ENCODE measurements at regions not wholly inside any gene's neighbourhood (a gene's known extent, or its start where the extent isn't known, plus 50 kb on each side); places are given as distances from the start of the nearest gene placed in this dataset.
"Not testable (repeated sequence)": the region's sequence is repeated elsewhere in the genome, so short reads cannot be mapped to it uniquely, and the experiment has no call there.

- DNase-seq = no peak
- Mint-ChIP-seq H3K27ac (no peak overlapping the region), H3K4me1 (peaks cover 14% of the 10 kb centered on the region)
Measured at GRCh38 chr10:45564303-45564959, 108.1 kb downstream of the ZFAND4 start.

GRCh38 chr10:45561952-45562351 is 110.6 kb downstream of the ZFAND4 start:
- Mint-ChIP-seq H3K27me3 (no peaks in the 10 kb centered on the region), H3K4me3 (no peak overlapping the region), H3K36me3 (peaks cover 23% of the 10 kb centered on the region), H3K4me1 (peaks cover 28% of the 10 kb centered on the region), H3K9me3 (peaks cover 2% of the 10 kb centered on the region), H3K27ac (no peak overlapping the region)
- ATAC-seq (ENCODE audit: low read depth) = no peak
- POLR2A ChIA-PET = interaction anchor here (1.0 to 2.2 kb wide), 3 partner anchors 18 to 32 kb away, joined by 4 to 7 read pairs (median 4); no protein-coding TSS in a partner anchor
- DNase-seq = no peak

More at GRCh38 chr10:45564303-45564959, 108.1 kb downstream of the ZFAND4 start:
- no peak for ATAC-seq (ENCODE audit: low read depth)
- peaks cover 3% of the 10 kb centered on the region for H3K9me3 Mint-ChIP-seq
- no peaks in the 10 kb centered on the region for H3K27me3 Mint-ChIP-seq
- peaks cover 18% of the 10 kb centered on the region for H3K36me3 Mint-ChIP-seq
- H3K4me3 Mint-ChIP-seq = no peak overlapping the region
- POLR2A ChIA-PET = no interaction called here

- Mint-ChIP-seq H3K4me1 (peaks cover 34% of the 10 kb centered on the region), H3K27me3 (no peaks in the 10 kb centered on the region), H3K27ac (no peak overlapping the region), H3K9me3 (peaks cover 6% of the 10 kb centered on the region), H3K4me3 (no peak overlapping the region), H3K36me3 (peaks cover 25% of the 10 kb centered on the region)
- no peak for DNase-seq
- POLR2A ChIA-PET = no interaction called here
- ATAC-seq (ENCODE audit: low read depth) = no peak
Measured at GRCh38 chr10:45560262-45560661, 112.3 kb downstream of the ZFAND4 start.

GRCh38 chr10:45558425-45558824 is 114.1 kb downstream of the ZFAND4 start:
- peaks cover 25% of the 10 kb centered on the region for H3K36me3 Mint-ChIP-seq
- no peak for DNase-seq
- H3K9me3 Mint-ChIP-seq = peaks cover 6% of the 10 kb centered on the region
- H3K27ac Mint-ChIP-seq = peak overlapping the region; percentile 83
- peaks cover 34% of the 10 kb centered on the region for H3K4me1 Mint-ChIP-seq
- ATAC-seq (ENCODE audit: low read depth) = no peak
- H3K27me3 Mint-ChIP-seq = no peaks in the 10 kb centered on the region
- POLR2A ChIA-PET = interaction anchor here (0.8 to 1.0 kb wide), 2 partner anchors 114 to 138 kb away, joined by 3 to 4 read pairs; partner anchors contain the start of gene ZFAND4
- peak overlapping the region; percentile 85 for H3K4me3 Mint-ChIP-seq

- Mint-ChIP-seq H3K27ac (peak overlapping the region; percentile 90), H3K27me3 (no peaks in the 10 kb centered on the region), H3K9me3 (peaks cover 6% of the 10 kb centered on the region), H3K4me1 (peaks cover 33% of the 10 kb centered on the region), H3K36me3 (peaks cover 27% of the 10 kb centered on the region), H3K4me3 (peak overlapping the region; percentile 85)
- peak; percentile 42 for DNase-seq
- ATAC-seq (ENCODE audit: low read depth) = peak; percentile 97
- POLR2A ChIA-PET = interaction anchor here (0.8 to 1.2 kb wide), 4 partner anchors 23 to 137 kb away, joined by 3 to 6 read pairs (median 4); partner anchors contain the start of gene ZFAND4
Measured at GRCh38 chr10:45557275-45557905, 115.2 kb downstream of the ZFAND4 start.

GRCh38 chr10:45555795-45556194 is 116.8 kb downstream of the ZFAND4 start:
- Mint-ChIP-seq H3K27ac (no peak overlapping the region), H3K4me1 (peaks cover 28% of the 10 kb centered on the region), H3K36me3 (peaks cover 28% of the 10 kb centered on the region), H3K9me3 (peaks cover 6% of the 10 kb centered on the region), H3K27me3 (no peaks in the 10 kb centered on the region), H3K4me3 (no peak overlapping the region)
- POLR2A ChIA-PET = no interaction called here
- ATAC-seq (ENCODE audit: low read depth) (no peak), DNase-seq (no peak)

- H3K9me3 Mint-ChIP-seq; H3K4me3 Mint-ChIP-seq; ATAC-seq (ENCODE audit: low read depth); H3K27me3 Mint-ChIP-seq; POLR2A ChIA-PET; DNase-seq; H3K27ac Mint-ChIP-seq: not testable (repeated sequence)
- peaks cover 28% of the 10 kb centered on the region for H3K4me1 Mint-ChIP-seq
- H3K36me3 Mint-ChIP-seq = peaks cover 28% of the 10 kb centered on the region
Measured at GRCh38 chr10:45555332-45555731, 117.2 kb downstream of the ZFAND4 start.

- no peak for ATAC-seq (ENCODE audit: low read depth)
- peaks cover 22% of the 10 kb centered on the region for H3K36me3 Mint-ChIP-seq
- peaks cover 25% of the 10 kb centered on the region for H3K4me1 Mint-ChIP-seq
- no peak overlapping the region for H3K4me3 Mint-ChIP-seq
- no peak for DNase-seq
- H3K27ac Mint-ChIP-seq = no peak overlapping the region
- POLR2A ChIA-PET = no interaction called here
- H3K27me3 Mint-ChIP-seq = no peaks in the 10 kb centered on the region
- peaks cover 4% of the 10 kb centered on the region for H3K9me3 Mint-ChIP-seq
Measured at GRCh38 chr10:45553613-45554012, 119.0 kb downstream of the ZFAND4 start.

- Mint-ChIP-seq H3K4me1 (peaks cover 20% of the 10 kb centered on the region), H3K27ac (no peak overlapping the region), H3K9me3 (peaks cover 4% of the 10 kb centered on the region), H3K36me3 (peaks cover 21% of the 10 kb centered on the region), H3K27me3 (no peaks in the 10 kb centered on the region), H3K4me3 (no peak overlapping the region)
- no peak for ATAC-seq (ENCODE audit: low read depth)
- POLR2A ChIA-PET = no interaction called here
- no peak for DNase-seq
Measured at GRCh38 chr10:45553155-45553554, 119.4 kb downstream of the ZFAND4 start.

- POLR2A ChIA-PET = no interaction called here
- Mint-ChIP-seq H3K27ac (no peak overlapping the region), H3K4me1 (peaks cover 20% of the 10 kb centered on the region), H3K36me3 (peaks cover 21% of the 10 kb centered on the region), H3K9me3 (peaks cover 4% of the 10 kb centered on the region), H3K27me3 (no peaks in the 10 kb centered on the region), H3K4me3 (no peak overlapping the region)
- DNase-seq (no peak), ATAC-seq (ENCODE audit: low read depth) (no peak)
Measured at GRCh38 chr10:45552476-45552875, 120.1 kb downstream of the ZFAND4 start.

GRCh38 chr10:45550903-45551786 is 121.4 kb downstream of the ZFAND4 start:
- Mint-ChIP-seq H3K4me3 (no peak overlapping the region), H3K27ac (no peak overlapping the region), H3K36me3 (peaks cover 17% of the 10 kb centered on the region), H3K9me3 (peaks cover 1% of the 10 kb centered on the region), H3K4me1 (peaks cover 10% of the 10 kb centered on the region), H3K27me3 (no peaks in the 10 kb centered on the region)
- ATAC-seq (ENCODE audit: low read depth) (no peak), DNase-seq (no peak)
- POLR2A ChIA-PET = no interaction called here

GRCh38 chr10:45548068-45548467 is 124.5 kb downstream of the ZFAND4 start:
- Mint-ChIP-seq H3K9me3 (no peaks in the 10 kb centered on the region), H3K27ac (no peak overlapping the region), H3K27me3 (no peaks in the 10 kb centered on the region), H3K4me1 (peaks cover 5% of the 10 kb centered on the region), H3K4me3 (no peak overlapping the region), H3K36me3 (peaks cover 14% of the 10 kb centered on the region)
- ATAC-seq (ENCODE audit: low read depth) (no peak), DNase-seq (no peak)
- POLR2A ChIA-PET = no interaction called here

- peaks cover 14% of the 10 kb centered on the region for H3K36me3 Mint-ChIP-seq
- H3K27me3 Mint-ChIP-seq = no peaks in the 10 kb centered on the region
- DNase-seq (no peak), ATAC-seq (ENCODE audit: low read depth) (no peak)
- no peak overlapping the region for H3K27ac Mint-ChIP-seq
- no peak overlapping the region for H3K4me3 Mint-ChIP-seq
- H3K4me1 Mint-ChIP-seq = peaks cover 5% of the 10 kb centered on the region
- POLR2A ChIA-PET = no interaction called here
- no peaks in the 10 kb centered on the region for H3K9me3 Mint-ChIP-seq
Measured at GRCh38 chr10:45547207-45547606, 125.4 kb downstream of the ZFAND4 start.
